ENCODE measurements at regions not wholly inside any gene's neighbourhood (a gene's known extent, or its start where the extent isn't known, plus 50 kb on each side); places are given as distances from the start of the nearest gene placed in this dataset.

DNA sequence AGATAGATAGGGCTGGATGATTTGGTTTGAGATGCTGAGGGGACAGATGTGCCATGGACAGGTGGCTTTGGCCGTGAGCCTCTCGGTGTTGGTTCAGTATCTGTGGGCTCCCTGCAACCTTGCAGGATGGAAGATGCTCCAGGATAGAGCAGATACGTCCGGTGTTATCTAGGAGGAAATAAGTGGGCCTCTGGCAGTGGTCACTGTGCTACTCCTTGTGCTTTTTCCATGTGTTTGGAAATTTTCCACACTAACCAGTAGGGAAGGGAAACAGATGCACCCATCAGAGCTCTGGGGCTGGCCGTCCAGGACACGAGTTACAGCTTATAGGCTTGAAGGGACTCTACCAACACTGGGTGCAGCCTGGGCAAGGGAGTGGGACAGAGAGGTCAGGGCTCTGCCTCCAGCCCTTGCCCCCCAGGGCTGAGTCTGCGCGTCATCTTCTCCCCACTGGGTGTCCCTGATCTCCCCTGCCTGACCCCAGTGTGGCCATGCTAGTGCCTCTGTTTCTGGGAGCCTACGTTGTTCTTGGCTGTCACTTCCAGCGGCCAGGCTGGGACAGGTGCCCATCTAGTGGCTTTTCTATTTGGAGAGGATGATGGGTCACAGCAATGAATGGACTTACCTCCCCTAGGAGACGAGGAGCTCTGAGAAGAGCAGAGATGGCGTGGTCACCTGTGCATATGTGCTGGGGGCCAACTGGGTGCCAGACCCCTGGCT is 166.9 kb downstream of the SEC14L1 start:
- no peak for DNase-seq (ENCODE audit: low spot score)

DNA sequence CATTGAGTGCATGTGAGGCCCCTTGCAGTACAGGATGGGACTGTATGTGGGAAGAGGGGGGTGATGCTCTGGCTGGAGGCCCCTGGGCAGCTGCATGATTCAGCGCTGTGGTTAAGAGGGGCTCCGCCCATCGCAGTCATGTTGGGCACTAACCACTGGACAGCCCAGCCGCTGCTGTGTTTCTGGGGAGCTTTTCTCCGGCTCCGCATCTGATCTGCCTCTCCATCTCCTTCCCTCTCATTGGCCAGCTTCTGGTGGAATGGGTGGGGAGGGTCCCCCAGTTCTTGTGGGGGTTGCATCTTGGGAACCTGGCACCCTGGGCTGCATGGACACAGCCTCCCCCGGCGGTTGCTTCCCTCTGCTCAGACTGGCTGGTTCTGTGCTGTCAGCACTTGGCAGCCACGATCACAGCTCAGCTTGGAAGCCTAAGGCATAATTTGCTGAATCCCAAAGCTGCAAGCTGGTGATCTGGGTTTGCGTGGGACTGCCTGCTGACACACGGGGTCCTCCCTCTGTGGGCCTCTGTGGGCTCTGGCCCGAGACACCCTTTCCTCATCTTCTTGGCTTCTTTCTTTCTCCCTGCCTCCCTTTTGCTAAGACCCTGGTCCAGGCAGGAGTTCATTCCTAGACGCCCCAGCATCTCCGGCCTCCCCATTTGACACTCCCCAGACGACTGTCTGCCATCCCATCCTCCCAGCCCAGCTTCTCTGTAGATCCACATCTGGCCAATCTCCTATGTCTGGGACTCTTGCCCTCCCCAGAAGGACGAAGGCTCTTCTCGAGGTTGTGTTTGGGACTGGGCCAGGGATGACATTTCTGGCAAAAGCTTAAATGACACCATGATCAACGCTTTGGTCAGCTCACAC is 168.3 kb downstream of the SEC14L1 start:
- DNase-seq (ENCODE audit: low spot score) = no peak

DNA sequence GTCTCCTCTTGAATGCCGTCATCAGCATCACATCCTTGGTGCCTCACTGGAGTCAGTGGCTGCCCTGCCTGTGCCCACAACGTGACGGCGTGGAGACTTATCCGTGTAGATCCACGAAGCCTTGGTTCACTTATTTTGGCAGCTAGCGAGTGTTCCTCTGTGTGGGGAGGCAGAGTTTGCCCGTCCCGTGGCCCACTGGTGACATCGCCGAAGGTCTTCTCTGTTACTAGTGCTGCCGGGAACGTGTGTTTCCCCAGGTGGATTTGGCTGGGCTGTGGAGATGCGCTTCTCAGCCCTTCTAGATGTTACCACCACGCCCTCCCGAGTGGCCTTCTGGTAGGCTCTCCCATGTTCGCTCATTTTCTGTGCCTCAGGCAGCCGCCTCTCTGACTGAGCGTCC is 169.6 kb downstream of the SEC14L1 start:
- DNase-seq (ENCODE audit: low spot score) = no peak

DNA sequence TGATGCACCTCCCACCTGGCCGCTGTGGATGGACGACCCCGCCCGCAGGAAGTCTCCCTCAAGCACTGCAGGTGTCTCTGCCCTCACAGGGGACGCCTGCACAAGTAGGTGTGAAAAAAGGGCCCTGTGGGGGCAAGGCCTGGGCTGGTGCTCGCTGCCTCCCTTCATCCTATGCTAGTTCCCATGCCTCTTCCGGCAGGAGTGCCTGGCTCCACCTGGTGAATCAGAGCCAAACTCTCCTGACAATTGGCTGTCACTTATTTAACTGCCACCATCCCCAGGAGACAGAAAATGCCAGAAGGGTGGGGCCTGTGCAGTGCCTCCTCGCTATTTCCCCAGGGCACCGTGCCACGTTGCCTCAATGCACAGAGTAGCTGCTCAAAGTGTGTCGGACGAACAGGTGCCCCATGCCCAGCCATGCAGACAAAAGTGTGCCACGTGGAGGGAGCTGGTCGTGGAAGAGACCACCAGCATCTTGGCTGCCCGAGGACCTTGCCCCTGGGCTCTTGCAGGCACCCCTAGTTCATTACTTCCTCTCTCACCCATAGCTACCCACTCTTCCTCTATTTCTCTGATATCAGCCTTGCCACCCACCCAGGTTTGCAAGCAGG is 170.7 kb downstream of the SEC14L1 start:
- DNase-seq (ENCODE audit: low spot score) = no peak

DNA sequence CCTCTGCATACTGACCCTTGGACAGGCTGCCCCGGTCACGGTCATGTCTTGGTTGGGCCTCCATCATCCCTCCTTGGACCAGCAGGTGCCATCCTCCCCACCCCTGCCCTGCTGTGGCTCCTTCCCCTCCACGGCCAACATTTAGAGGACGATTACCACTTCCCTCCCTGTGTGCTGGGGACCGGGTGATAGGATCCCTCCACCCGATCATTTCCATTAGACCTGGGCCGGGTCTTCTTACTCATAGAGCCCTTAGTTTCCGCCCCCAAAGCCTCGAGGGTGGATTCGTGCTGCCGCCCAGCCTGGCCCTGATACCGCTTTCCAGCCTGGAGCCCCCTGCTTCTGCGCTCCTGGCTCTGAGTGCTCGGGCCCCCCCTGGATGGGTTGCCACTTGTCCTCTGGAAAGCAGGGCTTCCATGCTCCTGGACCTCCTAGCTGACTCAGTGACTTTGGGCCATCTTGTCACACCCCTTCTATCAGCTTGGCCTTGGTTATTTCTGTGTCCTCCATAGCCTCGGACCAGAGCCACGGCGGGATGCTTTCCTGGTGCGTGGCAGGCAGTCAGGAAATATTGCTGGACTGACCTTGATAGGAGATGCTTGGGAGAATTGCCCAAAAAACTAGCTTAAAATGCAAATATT is 171.4 kb downstream of the SEC14L1 start:
- no peak for DNase-seq (ENCODE audit: low spot score)

DNA sequence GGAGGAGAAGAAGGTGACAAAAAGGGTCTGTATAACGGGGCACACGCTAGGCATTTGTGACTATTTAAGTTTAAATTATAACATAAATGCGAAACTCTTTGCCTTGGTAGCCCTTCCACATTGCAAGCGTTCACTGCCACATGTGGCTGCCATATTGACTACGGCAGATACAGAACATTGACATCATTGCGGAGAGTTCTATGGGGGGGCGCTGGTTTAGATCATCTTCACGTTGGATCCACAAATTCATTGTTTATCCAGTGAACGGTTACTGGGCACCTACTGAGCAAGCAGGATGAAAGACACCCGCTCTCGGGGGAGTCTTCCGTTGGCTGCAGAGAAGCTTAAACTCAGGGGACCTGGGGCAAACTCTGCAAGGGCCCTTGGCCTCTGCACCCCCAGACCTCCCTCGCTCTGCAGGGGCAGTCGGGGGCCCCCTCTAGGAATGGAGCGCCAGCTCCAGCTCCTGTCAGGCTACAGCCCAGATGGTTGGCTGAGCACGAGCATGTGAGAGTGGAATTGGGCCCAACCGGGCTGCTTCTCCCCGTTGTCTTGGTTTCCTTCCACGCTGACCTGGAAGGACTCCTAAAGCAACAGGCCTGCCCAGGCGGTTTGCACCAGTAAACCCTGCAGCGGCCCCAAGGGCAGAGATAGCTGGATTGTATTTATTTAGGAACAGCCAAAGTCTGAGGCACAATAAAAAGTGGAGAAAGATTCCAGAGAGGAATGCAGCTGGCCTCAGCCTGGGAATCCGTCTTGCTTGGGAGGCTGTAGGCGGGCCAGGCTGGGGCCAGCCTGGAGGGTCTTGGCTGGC is 172.2 kb downstream of the SEC14L1 start:
- DNase-seq (ENCODE audit: low spot score) = no peak

DNA sequence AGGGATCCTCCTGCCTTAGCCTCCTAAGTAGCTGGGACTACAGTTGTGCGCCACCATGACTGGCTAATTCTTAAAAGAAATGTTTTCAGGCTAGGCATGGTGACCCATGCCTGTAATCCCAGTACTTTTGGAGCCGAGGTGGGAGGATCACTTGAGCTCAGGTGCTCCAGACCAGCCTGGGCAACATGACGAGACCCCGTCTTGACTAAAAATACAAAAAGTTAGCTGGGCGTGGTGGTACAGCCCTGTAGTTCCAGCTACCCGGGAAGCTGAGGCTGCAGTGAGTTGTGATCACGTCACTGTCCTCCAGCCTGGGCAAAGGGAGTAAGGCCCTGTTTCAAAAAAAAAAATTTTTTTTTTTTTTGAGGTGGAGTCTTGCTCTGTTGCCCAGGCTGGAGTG is 173.1 kb downstream of the SEC14L1 start:
- no peak for DNase-seq (ENCODE audit: low spot score)

DNA sequence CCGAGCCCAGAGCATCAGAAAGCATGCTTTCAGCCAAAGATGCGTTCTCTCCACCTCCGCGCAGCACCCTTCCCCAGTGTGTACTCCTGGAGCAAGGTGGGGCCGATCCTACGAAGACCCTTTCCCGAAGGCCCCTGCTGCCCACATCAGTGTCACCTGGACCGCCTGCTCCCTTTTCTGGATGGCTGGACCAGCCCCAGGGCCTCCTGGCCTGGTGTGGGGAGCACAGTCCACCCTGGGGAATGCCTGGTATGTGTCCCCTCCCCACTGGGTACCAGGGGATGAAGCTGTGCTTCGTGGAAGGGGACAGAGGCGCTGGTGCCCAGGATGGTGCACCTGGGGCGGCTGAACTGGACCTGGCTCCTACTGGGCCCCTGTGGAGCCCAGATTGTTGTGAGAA is 173.8 kb downstream of the SEC14L1 start:
- no peak for DNase-seq (ENCODE audit: low spot score)

DNA sequence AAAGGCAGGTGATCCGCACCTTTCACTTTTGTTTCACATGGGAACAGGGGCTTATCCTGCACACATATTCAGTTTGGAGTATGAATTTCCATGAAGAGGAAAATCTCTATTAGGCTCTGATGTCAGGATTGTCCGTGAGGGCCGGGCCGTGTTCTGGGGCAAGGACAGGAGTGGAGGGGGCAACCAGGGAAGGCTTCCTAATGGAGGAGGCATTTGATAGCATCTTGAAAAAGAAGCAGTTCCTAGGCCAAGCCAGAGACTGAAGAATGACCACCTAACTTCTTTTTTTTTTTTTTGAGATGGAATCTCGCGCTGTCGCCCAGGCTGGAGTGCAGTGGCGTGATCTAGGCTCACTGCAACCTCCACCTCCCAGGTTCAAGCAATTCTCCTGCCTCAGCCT is 174.2 kb downstream of the SEC14L1 start:
- no peak for DNase-seq (ENCODE audit: low spot score)

DNA sequence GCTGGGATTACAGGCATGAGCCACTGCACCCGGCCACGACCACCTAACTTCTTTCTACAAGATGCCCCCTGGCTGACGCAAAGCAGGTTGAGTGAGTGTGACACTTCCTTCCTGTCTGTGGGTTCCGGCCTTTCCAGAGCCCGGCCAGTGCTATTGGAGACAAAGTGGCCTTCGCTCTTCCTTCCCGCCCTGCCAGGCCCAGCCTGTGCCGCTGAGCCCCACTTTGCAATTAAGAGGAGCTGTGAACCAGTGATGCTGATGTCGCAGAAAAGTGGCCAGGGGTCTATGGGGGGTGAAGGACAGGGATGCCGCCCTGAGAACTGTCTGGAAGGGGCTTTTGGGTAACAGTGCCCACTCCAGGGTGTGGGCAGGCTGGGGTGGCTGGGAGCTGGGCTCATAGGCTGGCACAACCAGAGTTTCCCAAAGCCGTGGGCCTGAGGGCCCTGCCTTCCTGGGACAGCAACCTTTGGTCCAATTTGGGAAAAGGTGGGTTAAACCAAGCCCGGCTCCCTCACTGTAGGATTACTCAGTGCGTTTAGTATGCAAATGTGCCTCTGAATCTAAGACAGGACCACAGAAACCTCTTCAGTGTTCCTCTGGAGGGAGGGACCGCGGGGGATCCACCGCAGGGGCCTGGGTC is 174.9 kb downstream of the SEC14L1 start:
- no peak for DNase-seq (ENCODE audit: low spot score)

DNA sequence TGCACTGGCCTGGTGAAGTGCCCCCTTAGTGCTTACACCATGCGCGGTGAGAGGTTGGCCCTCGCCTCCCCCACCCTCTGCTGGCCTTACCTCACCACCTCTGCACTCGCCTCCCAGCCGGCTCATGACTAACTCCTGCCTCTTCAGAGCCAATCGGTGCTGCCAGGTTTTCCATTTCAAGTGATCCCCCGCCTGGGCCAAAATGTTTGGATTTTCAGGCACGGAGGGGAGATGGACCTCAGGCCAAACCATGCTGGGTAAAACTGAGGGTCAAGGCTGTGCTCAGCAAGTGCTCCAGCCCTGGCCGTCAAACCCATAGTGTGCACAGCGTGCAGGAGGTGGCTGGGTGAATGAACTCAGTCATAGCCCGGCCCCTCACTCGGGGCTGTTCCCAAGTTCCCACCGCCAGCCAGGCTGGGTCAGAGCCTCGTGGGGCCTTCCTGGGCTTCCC is 175.4 kb downstream of the SEC14L1 start:
- DNase-seq (ENCODE audit: low spot score) = no peak

DNA sequence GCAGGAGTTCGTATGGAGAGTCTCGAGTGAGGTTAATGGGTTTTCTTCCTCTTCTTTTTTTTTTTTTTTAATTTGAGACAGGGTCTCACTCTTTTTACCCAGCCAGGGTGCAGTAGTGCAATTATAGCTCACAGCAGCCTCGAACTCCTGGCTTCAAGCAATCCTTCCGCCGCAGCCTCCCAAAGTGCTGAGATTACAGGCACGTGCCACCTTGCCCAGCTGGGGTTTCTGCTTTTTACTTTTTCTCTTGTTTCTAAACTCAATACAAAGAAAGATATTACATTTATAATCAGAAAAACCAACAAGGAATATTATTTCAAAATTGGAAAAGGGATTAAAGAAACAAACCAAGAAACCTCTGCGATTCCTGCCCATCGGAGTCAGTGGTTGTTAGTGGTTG is 175.9 kb downstream of the SEC14L1 start:
- no peak for DNase-seq (ENCODE audit: low spot score)

DNA sequence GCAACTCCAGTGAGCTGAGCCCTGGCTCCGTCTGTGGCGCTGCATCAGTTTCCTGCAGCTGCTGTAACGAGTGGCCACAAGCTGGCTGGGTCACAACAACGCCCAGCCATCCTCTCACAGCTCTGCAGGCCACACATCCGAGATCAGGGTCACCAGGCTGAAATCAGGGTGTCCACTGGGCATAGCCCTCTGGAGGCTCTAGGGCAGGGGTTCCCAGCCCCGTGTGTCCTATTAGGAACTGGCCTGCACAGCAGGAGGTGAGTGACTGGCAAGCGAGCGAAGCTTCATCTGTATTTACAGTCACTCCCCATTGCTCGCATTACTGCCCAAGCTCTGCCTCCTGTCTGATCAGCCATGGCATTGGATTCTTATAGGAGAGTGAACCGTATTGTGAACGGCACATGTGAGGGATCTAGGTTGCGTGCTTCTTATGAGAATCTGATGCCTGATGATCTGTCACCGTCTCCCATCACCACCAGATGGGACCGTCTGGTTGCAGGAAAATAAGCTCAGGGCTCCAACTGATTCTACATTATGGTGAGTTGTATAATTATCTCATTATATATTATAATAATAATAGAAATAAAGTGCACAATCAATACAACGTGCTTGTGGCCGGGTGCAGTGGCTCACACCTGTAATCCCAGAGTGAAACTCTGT is 176.5 kb downstream of the SEC14L1 start:
- DNase-seq (ENCODE audit: low spot score) = no peak

DNA sequence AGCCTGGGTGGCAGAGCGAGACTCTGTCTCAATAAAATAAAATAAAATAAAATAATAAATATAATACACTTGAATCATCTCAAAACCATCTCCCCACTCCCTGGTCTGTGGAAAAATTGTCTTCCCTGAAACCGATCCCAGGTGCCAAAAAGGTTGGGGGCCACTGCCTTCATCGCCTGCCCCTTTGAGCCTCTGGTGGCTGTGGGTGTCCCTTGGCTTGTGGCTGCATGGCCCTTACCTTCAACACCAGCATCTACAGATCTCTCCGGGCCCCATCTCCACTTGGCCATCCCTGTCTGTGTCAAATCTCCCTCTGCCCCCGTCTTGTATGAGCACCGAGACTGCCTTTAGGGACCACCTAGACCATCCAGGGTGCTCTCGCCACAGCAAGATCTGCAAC is 177.3 kb downstream of the SEC14L1 start:
- DNase-seq (ENCODE audit: low spot score) = no peak

DNA sequence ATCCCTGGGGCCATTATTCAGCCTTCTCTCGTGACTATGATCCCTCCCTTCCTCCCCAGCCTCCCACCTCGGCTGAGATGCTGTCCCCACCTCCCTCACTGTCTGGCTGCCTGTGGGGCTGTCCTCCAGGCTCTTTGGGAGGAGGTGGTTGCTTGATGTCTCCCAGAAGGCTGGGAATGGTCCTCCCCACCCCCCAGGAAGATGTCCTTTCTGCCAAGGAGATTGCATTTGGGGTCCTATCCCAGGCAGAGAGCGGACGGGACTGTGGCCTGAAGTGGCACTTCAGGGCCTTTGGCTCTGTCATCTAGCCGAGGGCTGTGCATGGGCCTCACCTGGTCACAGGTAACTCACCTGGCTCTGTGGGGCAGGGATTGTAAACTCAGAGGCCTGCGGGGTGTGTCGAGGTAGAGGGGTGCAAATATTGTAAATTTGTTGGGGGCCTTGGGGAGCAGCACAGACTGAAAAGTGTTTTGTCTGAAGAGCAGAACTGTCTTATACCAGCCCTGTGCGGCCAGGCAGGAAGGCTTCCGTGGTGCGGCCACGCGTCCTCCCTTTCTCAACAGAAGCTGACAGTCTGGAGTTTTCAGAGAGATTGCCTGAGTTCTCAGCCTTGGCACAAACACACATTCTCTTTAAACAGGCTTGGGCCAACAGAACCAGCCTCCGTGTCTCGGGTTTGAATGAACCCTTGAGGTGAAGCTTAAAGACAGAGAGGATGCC is 177.9 kb downstream of the SEC14L1 start:
- no peak for DNase-seq (ENCODE audit: low spot score)

DNA sequence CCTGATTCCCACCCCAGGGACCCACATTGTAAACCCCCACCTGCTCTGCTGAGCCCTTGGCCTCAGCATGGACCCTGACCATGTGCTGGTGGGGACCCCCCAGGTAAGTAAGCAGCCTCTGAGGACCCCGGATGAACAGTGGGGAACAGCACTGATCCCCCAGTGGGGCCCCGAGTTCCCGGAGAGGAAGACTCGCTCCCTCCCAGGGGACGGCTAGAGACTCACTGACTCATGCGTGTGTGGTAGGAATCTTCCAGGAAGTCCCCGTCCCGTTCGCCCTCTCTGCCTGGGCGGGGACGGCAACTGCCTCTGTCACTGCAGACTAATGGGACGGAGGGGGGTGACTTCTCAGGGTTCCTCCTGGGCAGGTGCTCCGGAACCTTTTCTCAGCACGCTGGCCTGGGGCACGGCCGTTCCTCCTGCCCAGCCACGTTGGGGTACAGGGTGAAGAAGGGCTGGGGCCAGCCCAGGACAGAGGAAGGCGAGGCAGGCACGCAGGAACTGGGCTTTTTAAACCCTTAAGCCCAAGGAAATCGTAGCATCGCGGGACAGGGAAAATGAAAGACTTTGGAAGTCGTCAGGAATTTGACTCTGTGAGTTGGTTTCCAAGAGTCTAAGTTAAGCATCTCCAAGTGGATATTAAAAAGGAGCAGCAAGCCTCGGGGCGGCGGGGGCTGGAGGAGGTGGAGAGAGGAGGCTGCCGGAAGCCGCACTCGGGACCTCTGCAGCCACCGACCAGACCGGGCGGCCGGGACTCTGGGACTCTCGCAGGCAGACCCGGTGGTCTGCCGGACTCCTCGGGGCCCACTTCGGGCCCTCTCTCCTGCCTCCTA is 178.7 kb downstream of the SEC14L1 start:
- peak; percentile 73 for DNase-seq (ENCODE audit: low spot score)

DNA sequence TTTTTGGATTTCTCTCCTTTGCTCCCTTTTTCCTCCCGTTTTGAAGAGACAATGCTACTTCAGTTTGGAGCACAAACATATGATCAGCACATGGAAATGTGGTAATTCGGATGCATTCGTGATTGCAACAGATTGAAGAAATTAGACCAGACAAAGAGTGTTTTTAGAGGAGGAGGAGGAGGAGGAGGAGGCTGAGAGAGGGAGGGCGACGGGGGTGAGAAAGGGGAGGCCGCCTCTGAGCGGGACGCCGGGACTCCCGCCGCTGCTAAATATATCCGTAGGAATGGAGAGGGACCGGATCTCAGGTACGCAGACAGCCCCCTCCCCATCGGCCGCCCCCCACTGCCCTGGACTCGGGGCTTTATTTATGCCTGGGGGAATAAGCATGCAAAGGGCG is 179.3 kb downstream of the SEC14L1 start:
- DNase-seq (ENCODE audit: low spot score) = no peak

DNA sequence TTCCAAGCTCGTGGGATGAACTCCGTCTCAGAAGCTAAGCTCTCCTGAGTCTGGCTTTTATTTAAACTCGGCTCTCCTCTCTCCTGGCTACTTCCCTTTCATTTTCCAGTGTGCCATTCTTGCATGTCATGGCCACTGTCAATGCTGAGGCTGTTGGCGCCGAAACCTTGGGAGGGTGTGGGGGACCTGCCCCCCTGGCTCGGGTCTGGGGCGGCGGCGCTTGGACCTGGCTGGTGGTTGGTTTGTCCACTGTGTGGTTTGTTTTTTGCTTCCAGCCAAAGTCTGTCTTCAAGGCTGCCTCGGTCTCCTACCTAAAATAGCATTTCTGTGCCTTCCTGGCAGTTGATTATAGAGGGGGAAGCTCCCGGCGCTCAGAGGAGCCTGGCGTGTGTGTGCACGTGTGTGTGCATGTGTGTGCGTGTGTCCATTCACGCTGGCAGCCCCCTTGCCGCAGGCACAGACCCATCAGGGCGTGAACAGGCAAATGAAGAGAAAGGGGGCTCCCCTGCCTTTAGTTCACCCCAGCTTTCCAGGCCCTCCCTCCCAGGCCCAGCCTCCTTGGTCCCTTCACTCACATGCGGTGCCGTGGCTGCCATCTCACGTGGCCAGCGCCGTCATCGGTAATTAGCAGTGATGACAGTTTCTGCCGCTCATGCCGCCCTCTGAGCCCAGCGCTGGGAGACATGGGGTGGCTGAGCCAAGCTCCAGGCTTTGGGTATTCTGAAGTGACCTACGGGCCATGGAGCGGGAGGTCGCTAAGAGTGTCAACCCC is 179.9 kb downstream of the SEC14L1 start:
- no peak for DNase-seq (ENCODE audit: low spot score)
